ENCODE measurements at regions not wholly inside any gene's neighbourhood (a gene's known extent, or its start where the extent isn't known, plus 50 kb on each side); places are given as distances from the start of the nearest gene placed in this dataset.

GRCh38 chr12:22810036-22810435 is 185.1 kb downstream of the ETNK1 start:
- Histone ChIP-seq H3K4ac (ENCODE audit: low read depth, low read length) (no peak overlapping the region), H3K23ac (ENCODE audit: insufficient read length, low read depth, low read length) (no peak overlapping the region), H2AK5ac (ENCODE audit: insufficient read length, low read length) (no peak overlapping the region), H3K9me3 (ENCODE audit: control insufficient read depth, low read depth, low read length) (no peaks in the 10 kb centered on the region), H3K14ac (ENCODE audit: insufficient read depth, low read length) (no peak overlapping the region), H3K79me2 (ENCODE audit: insufficient read depth, low read length) (no peaks in the 10 kb centered on the region), H2BK20ac (ENCODE audit: low read depth, low read length, poor library complexity, severe bottlenecking) (no peak overlapping the region), H4K8ac (replicated peaks; ENCODE audit: insufficient read length, low read depth, low read length) (no peak overlapping the region), H3K27me3 (ENCODE audit: insufficient read depth, low read length) (no peaks in the 10 kb centered on the region), H3K4me1 (ENCODE audit: insufficient read depth, low read length) (no peaks in the 10 kb centered on the region), H3K23me2 (ENCODE audit: insufficient read length, low read depth, low read length, poor library complexity, severe bottlenecking) (no peaks in the 10 kb centered on the region), H4K5ac (ENCODE audit: insufficient read length, low read depth, low read length) (no peak overlapping the region), H2AFZ (ENCODE audit: low read length) (no peak overlapping the region), H2BK15ac (ENCODE audit: low read depth, low read length) (no peak overlapping the region), H3K9ac (ENCODE audit: extremely low read depth, insufficient read length, low read length) (no peak overlapping the region), H4K20me1 (ENCODE audit: control insufficient read depth, insufficient read depth, insufficient read length) (no peaks in the 10 kb centered on the region), H2BK5ac (ENCODE audit: insufficient read length, low read length) (no peak overlapping the region), H4K91ac (ENCODE audit: insufficient read length, low read depth, low read length) (no peak overlapping the region), H3T11ph (ENCODE audit: low read length) (no peak overlapping the region), H3K18ac (ENCODE audit: insufficient read length, low read depth, low read length) (no peak overlapping the region), H2BK12ac (ENCODE audit: insufficient read length, low read depth, low read length) (no peak overlapping the region), H3K27ac (ENCODE audit: insufficient read length, low read depth, low read length) (no peak overlapping the region), H3K4me2 (ENCODE audit: insufficient read depth, insufficient read length, low read length) (no peak overlapping the region), H3K79me1 (ENCODE audit: insufficient read depth, low read depth, low read length, poor library complexity, severe bottlenecking) (no peaks in the 10 kb centered on the region), H3K56ac (ENCODE audit: insufficient read length, low read depth, low read length) (no peak overlapping the region), H2BK120ac (ENCODE audit: low read depth, low read length, poor library complexity, severe bottlenecking) (no peak overlapping the region)
- Mint-ChIP-seq H3K27me3 (ENCODE audit: low read depth) (no peaks in the 10 kb centered on the region), H3K9me3 (no peaks in the 10 kb centered on the region), H3K4me3 (no peak overlapping the region), H3K36me3 (ENCODE audit: insufficient read depth in 1 of 3, low read depth in 3 of 3) (no peaks in the 10 kb centered on the region), H3K27ac (no peak overlapping the region), H3K4me1 (peaks cover 12 to 13% of the 10 kb centered on the region in 2 experiments)
- TF ChIP-seq, protein P1, sequence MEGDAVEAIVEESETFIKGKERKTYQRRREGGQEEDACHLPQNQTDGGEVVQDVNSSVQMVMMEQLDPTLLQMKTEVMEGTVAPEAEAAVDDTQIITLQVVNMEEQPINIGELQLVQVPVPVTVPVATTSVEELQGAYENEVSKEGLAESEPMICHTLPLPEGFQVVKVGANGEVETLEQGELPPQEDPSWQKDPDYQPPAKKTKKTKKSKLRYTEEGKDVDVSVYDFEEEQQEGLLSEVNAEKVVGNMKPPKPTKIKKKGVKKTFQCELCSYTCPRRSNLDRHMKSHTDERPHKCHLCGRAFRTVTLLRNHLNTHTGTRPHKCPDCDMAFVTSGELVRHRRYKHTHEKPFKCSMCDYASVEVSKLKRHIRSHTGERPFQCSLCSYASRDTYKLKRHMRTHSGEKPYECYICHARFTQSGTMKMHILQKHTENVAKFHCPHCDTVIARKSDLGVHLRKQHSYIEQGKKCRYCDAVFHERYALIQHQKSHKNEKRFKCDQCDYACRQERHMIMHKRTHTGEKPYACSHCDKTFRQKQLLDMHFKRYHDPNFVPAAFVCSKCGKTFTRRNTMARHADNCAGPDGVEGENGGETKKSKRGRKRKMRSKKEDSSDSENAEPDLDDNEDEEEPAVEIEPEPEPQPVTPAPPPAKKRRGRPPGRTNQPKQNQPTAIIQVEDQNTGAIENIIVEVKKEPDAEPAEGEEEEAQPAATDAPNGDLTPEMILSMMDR (conservative IDR thresholded peaks at IDR 0.05) = no peak
- no CpG with 5 or more reads among the region's 2 CpGs for WGBS (ENCODE audit: extremely low coverage, insufficient read length, low lambda C conversion rate)
- no peak for DNase-seq
